ENCODE measurements at regions not wholly inside any gene's neighbourhood (a gene's known extent, or its start where the extent isn't known, plus 50 kb on each side); places are given as distances from the start of the nearest gene placed in this dataset.
"Not testable (repeated sequence)": the region's sequence is repeated elsewhere in the genome, so short reads cannot be mapped to it uniquely, and the experiment has no call there.

GRCh38 chr18:14995023-14995422 is 247.1 kb downstream of the ANKRD30B start:
- DNase-seq: not testable (repeated sequence)

GRCh38 chr18:14997357-14997756 is 249.4 kb downstream of the ANKRD30B start:
- no peak for DNase-seq

GRCh38 chr18:14997899-14998298 is 249.9 kb downstream of the ANKRD30B start:
- not testable (repeated sequence) for DNase-seq

GRCh38 chr18:14998360-14999042 is 250.5 kb downstream of the ANKRD30B start:
- not testable (repeated sequence) for DNase-seq

DNA sequence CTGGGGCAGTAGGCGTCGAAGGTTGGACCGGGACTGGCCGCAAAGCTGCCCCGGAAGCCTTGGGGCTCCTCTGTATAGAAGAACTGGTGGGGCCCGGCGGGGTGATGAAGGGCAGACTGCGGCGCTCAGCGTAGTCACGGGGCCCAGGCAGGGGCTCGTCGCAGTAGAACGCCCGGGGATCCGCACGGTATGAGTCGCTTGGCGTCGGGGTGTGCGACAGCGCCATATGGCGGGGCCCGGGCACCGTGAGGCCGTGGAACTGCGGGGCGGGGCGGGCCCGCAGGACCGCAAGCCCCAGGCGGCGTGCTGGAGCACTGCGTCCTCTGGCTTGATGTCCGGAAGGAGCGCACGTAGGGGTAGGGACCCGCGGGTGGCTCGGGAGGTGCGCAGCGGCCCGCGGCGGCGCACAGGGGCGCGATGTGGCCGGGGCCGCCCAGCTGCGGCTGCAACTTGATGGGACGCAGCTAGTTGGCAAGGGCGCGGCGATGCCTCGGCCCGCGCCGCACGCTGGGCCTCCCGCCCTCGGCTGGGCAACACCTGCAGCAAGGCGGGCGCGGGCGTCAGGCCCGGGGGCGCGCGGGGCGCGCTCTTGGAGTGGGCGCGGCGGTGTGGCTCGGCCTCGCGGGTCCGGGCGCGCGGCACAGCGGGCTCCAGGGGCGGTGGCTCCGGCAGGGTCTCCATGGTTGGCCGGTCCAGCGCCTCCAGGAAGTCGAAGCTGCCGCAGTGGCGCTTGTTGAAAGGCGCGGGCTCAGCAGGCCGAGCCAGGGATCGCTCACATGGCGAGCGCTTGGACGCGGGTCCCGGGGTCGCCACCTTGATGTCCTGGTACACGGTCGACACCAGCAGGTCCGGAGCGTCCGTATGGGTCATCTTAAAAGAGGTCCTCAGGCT is 251.4 kb downstream of the ANKRD30B start:
- no peak for DNase-seq

DNA sequence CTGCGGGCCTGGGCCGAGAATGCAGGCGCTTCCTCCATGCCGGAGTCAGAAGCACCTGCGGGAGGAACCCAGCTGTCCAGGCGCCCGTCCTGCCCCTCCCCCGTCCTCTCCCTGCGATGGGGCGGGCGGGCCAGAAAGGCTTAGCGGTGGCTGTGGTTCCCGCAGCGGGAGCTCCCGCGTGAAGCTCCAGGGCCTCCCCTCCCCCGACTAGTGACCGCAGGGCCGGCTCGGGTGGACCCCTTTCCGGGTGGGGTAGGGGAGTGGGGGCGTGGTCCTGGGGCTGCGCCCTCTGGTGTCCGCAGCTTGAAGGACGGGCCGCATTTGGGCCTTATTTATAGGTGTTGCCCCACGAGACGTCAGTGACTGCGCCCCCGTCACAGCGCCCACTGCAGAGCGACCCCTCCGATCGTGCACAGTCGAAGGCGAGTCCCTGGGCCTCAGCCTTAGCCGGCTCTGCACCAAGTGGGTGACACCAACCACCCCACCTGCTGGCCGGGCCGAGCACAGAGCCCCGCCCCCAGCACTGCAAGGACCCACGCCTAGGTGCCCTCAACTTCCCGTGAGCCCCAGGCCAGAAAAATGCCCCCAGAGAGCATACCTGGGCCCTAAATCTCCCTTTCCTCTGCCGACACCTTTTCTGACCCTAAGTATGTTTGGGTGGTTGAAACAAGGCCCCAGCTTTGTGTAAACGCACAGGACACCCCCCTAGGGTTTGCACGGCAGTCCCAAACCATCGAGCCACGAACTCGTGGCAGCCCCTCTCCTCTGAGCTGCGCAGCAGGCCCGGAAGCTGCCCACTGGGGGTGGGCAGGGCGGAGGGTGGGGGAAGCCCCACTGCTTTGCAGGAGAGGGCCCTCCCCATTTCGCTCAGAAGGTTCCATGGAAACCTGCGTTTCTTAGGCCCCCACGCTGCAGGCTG is 252.4 kb downstream of the ANKRD30B start:
- not testable (repeated sequence) for DNase-seq

- not testable (repeated sequence) for DNase-seq
Observed at GRCh38 chr18:15001038-15001794, 253.2 kb downstream of the ANKRD30B start.

- not testable (repeated sequence) for DNase-seq
Observed at GRCh38 chr18:15001795-15002107, 253.8 kb downstream of the ANKRD30B start.

DNA sequence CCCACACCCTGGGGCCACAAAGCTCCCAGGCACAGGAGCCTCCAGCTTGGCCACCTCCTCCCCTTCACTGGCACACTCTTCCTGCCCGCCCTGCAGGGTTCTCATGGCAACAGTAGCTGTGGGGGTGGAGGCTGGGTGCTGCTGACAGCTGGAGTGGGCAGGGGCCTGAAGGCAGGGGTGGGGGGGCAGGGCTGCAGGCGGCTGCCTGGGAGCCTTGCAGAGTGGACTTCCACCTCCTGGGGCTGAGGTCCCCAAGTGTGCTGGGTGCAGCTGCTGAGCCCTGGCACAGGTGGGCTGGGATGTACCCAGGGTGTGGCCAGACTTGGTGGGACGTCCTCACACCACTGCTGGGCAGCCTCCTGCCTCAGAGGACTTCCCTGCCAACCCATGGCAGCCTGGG is 254.8 kb downstream of the ANKRD30B start:
- DNase-seq: not testable (repeated sequence)

DNA sequence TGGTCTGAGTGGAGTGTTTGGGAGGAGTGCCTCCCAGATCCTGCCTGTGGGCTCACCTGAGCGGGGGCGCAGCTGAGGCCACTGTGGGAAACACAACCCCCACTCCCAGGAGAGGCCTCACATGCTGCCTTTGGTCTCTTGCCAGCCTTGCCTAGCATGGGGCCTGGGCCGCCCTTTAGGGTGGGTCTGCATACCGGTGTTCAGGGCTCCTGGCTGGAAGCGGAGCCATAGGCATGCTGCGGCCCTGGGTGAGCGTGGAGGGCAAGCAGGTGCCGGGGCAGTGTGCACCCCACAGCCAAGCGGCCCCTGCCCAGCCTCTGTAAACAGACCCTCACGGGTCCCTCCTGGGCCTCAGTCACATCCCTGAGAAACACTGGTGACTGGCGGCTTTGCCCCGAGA is 255.3 kb downstream of the ANKRD30B start:
- not testable (repeated sequence) for DNase-seq

DNA sequence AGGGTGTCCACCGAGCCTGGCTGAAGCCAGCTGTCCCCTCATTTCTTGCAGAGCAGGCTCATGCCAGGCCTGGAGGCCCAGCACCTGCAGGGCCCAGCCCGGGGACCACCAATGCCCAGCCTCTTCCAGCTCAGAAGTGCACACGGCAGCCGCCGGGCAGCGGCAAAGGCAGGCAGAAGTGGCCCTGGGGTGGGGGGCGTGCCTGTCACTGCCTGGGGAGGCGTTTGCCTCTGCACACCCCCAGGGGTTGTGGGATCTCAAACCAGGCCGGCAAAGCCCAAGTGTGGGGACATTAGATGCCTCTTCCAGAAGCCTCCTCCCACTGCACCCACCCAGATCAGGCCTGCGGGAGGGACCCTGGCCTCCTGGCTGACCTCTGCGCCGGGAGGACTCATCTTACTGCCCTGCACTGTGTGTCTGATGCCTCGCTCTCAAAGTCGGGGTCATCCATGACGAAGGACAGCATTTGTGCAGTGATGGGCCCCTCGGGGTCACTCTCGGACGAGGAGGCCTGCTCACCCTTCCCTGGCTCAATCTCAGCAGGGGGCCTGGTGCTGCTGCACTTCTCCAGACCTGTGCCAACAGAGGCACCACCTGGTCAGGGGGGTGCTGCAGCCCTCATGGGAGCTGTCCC is 255.8 kb downstream of the ANKRD30B start:
- not testable (repeated sequence) for DNase-seq

GRCh38 chr18:15004270-15004973 is 256.4 kb downstream of the ANKRD30B start:
- DNase-seq: not testable (repeated sequence)

DNA sequence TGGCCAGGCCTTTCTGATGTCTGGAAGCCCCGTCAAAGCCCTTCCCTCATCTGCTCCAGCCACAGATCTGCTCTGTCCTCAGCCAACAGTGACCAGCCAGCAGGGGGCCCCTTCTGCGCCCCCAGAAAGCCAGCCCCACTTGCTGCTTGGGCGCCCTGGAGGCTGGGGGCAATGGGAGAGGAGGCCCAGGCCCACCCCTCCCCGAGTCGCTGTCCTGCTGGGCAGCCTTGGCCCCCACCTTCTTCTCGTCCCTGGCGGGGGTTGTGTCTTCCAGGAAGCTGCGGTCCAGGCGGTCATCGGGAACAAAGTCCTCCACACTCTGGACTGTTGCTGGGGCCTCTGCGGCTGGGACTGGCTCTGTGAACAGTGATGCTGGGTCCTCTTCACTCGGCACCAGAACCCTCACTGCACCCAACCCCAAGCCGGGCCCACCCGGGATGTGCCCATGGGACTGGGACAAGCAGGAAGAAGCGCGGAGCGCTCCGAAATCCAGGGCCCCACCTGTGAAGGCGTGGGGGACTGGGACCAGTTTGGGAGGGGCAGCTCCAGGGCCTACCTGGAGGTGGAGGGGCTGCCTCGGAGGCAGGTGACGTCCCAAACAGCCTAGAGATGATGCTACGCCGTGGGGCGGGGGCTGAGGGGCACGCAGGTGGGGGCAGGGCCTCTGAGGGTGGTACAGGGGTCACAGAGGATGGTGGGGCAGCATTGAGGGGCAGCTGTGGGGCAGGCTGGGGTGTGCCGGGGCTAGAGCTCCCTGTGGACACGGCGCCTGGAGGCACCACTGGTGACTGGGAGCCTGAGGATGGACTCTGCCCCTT is 257.6 kb downstream of the ANKRD30B start:
- no peak for DNase-seq

- not testable (repeated sequence) for DNase-seq
Observed at GRCh38 chr18:15006616-15007015, 258.6 kb downstream of the ANKRD30B start.

GRCh38 chr18:15026041-15026440 is 278.1 kb downstream of the ANKRD30B start:
- not testable (repeated sequence) for DNase-seq

GRCh38 chr18:15028037-15028436 is 280.1 kb downstream of the ANKRD30B start:
- DNase-seq: not testable (repeated sequence)

DNA sequence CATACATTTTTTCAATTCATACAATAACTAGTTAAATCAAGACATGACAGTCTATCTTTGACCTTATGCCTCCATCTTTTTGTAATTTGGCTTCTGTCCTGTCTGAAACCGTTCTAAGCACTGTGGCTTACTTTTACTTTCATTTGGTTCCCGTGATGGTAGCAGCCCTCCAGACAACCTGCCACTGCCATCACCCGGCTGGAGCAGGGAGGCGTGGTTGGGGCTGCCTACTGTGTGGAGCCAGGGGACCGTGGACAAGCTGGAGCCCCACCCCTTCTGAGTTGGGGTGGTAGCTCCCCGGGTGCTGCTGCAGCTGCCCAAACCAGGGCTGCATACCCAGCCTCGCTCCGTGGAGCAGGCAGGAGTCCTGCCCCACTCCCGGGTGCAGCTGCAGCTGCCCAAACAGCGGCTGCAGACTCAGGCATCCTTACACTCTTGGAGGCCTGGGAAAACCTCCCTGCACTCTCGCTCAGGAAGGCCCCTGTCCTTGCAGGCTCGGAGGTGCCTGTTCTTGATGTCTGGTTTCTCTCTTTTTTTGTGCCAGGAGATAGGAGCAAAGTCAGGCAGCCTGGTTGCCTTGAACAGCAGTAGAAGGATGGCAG is 312.4 kb downstream of the ANKRD30B start:
- not testable (repeated sequence) for DNase-seq

DNA sequence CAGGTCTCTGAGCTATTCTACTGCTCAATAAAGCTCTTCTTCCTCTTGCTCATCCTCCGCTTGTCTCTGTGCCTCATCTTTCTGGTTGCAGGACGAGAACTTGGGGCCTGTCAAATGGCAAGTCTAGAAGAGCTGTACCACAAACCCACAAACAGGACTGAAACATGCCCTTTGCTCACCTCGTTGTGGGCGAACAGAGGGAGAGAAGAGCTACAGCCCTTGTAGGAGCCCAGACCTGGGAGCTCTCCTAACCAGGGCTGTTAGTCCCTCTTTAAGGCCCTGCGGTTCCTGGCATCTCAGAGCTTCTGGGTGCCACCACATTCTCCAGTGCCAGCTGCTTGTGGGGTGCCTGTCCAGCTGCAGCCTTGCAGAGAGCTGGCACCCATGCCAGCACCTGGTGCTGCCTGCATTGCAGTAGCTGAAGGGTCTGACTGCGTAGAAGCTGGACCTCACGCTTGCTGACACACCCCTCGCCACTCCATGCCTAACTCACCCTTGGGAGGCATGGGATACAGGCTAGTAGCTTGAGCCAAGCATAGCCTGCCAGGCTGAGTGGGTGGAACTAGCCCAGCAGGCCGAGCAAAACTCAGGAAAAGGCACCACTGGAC is 313.4 kb downstream of the ANKRD30B start:
- DNase-seq: not testable (repeated sequence)

GRCh38 chr18:15066434-15066833 is 318.5 kb downstream of the ANKRD30B start:
- not testable (repeated sequence) for DNase-seq
